Kidney (tissue), 13 donors: ENCODE measurements at regions not wholly inside any gene's neighbourhood (a gene's known extent, or its start where the extent isn't known, plus 50 kb on each side); places are given as distances from the start of the nearest gene placed in this dataset.

ENCODE experiments used
- DNase-seq, 5 donors: peaks; one replicate each; pipeline ENCODE4 v3.0.0-alpha.2; 2013 to 2020
- FAIRE-seq: peaks from 2 replicates; lab custom pipeline; 2012; peaks lifted over from hg19 to GRCh38; lab: Jason Lieb, UNC
- H3K27ac ChIP-seq, 2 donors: one replicate each; pipeline ENCODE4 v1.7.0; 2013; ENCODE audit warnings: low read depth in 2 of 2, low read length in 2 of 2, inconsistent platforms in 1 of 2
- H3K27me3 ChIP-seq: one replicate; pipeline ENCODE4 v1.7.1; 2013; ENCODE audit warnings: low read length, inconsistent platforms; ENCODE audit not compliant: control insufficient read depth, insufficient read depth
- H3K36me3 ChIP-seq, 3 donors: one replicate each; pipeline versions ENCODE4 v1.7.0 to v1.7.1; 2013; ENCODE audit warnings: low read length in 3 of 3, control low read depth in 1 of 3, inconsistent platforms in 1 of 3; ENCODE audit not compliant: insufficient read depth in 3 of 3, control insufficient read depth in 2 of 3
- H3K4me1 ChIP-seq, 3 donors: one replicate each; pipeline versions ENCODE4 v1.7.0 to v1.7.1; 2013; ENCODE audit warnings: low read length in 3 of 3, inconsistent platforms in 1 of 3, low read depth in 1 of 3; ENCODE audit not compliant: control insufficient read depth in 2 of 3, insufficient read depth in 2 of 3
- H3K4me3 ChIP-seq, 3 donors: one replicate each; pipeline versions ENCODE4 v1.7.0 to v1.8.1; 2013; ENCODE audit warnings: low read length in 3 of 3, control low read depth in 1 of 3, inconsistent platforms in 1 of 3
- H3K9ac ChIP-seq, 3 donors: one replicate each; pipeline versions ENCODE4 v1.7.0 to v1.7.1; 2013; ENCODE audit warnings: low read length in 3 of 3, control low read depth in 1 of 3, inconsistent platforms in 1 of 3
- H3K9me3 ChIP-seq, 3 donors: one replicate each; pipeline versions ENCODE4 v1.7.0 to v1.7.1; 2013; ENCODE audit warnings: low read length in 3 of 3, control low read depth in 1 of 3, inconsistent platforms in 1 of 3; ENCODE audit not compliant: control insufficient read depth in 2 of 3, insufficient read depth in 1 of 3
- intact Hi-C: fragments of 100-400 bp; cut with DNase I; formaldehyde crosslinking; loops from one replicate; pipeline ENCODE4 v1.11.1; 2022
- TF ChIP-seq, protein P1 (sequence below): IDR thresholded peaks from 3 replicates; pipeline ENCODE4 v1.5.1; 2012; ENCODE audit warnings: mild to moderate bottlenecking, moderate library complexity, borderline replicate concordance; ENCODE audit not compliant: insufficient read depth; ENCODE audit errors: extremely low read depth
- donor health status: control.
- donor health status: control.
- donor health status: control.
- donor health status: control.
- donor health status: control.
- donor health status: DM: yes; HTN: yes; CAD: no.
- donor health status: Normal renal cell carcinoma (clear cell type).

GRCh38 chr16:80004113-80004512, 403.6 kb upstream of the MAF start:
- no peaks in the 10 kb centered on the region for H3K36me3 ChIP-seq
- no peak overlapping the region for H3K27ac ChIP-seq
- TF ChIP-seq, protein P1, sequence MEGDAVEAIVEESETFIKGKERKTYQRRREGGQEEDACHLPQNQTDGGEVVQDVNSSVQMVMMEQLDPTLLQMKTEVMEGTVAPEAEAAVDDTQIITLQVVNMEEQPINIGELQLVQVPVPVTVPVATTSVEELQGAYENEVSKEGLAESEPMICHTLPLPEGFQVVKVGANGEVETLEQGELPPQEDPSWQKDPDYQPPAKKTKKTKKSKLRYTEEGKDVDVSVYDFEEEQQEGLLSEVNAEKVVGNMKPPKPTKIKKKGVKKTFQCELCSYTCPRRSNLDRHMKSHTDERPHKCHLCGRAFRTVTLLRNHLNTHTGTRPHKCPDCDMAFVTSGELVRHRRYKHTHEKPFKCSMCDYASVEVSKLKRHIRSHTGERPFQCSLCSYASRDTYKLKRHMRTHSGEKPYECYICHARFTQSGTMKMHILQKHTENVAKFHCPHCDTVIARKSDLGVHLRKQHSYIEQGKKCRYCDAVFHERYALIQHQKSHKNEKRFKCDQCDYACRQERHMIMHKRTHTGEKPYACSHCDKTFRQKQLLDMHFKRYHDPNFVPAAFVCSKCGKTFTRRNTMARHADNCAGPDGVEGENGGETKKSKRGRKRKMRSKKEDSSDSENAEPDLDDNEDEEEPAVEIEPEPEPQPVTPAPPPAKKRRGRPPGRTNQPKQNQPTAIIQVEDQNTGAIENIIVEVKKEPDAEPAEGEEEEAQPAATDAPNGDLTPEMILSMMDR = no peak
- FAIRE-seq (no peak), DNase-seq (no peak)
- intact Hi-C loops = no loop called here
- no peaks in the 10 kb centered on the region for H3K9me3 ChIP-seq
- no peaks in the 10 kb centered on the region for H3K27me3 ChIP-seq
- no peaks in the 10 kb centered on the region for H3K4me1 ChIP-seq
- no peak overlapping the region for H3K9ac ChIP-seq
- no peak overlapping the region for H3K4me3 ChIP-seq

DNA sequence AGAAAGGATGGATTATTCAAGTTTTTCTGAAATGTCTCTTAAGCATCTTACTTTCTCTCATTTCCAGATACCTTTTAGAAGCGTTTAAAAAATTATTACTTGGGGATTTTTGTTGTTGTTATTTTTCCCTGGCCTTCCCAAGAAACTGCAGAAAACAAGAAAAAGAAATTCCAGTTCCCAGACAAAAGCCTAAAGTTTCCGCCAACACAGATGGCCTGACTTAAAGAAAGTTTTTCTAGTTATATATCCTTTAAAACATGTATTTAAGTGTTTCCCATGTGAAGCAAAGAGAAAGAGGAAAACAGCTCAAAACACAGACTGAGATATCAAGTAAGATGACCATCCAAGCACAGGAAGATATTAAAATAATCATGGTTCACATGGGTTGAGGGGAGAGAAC, 401.7 kb upstream of the MAF start:
- Histone ChIP-seq H3K4me1 (no peaks in the 10 kb centered on the region), H3K27ac (no peak overlapping the region), H3K27me3 (no peaks in the 10 kb centered on the region), H3K36me3 (no peaks in the 10 kb centered on the region), H3K4me3 (no peak overlapping the region), H3K9ac (no peak overlapping the region), H3K9me3 (no peaks in the 10 kb centered on the region)
- DNase-seq (no peak), FAIRE-seq (no peak)
- TF ChIP-seq, protein P1 = no peak
- intact Hi-C loops = no loop called here

- no peaks in the 10 kb centered on the region for H3K36me3 ChIP-seq
- H3K4me1 ChIP-seq = no peaks in the 10 kb centered on the region
- intact Hi-C loops = no loop called here
- DNase-seq = no peak
- no peaks in the 10 kb centered on the region for H3K27me3 ChIP-seq
- H3K9ac ChIP-seq = no peak overlapping the region
- no peaks in the 10 kb centered on the region for H3K9me3 ChIP-seq
- no peak overlapping the region for H3K27ac ChIP-seq
- TF ChIP-seq, protein P1 = no peak
- H3K4me3 ChIP-seq = no peak overlapping the region
- FAIRE-seq = no peak
Observed at GRCh38 chr16:79998143-79998542, 397.6 kb upstream of the MAF start.

GRCh38 chr16:79997257-79997656, 396.7 kb upstream of the MAF start:
- Histone ChIP-seq H3K27me3 (no peaks in the 10 kb centered on the region), H3K36me3 (no peaks in the 10 kb centered on the region), H3K9ac (no peak overlapping the region), H3K4me3 (no peak overlapping the region), H3K27ac (no peak overlapping the region), H3K4me1 (no peaks in the 10 kb centered on the region), H3K9me3 (no peaks in the 10 kb centered on the region)
- intact Hi-C loops = no loop called here
- TF ChIP-seq, protein P1 = peak; percentile 25
- no peak for DNase-seq
- no peak for FAIRE-seq
